Urinary bladder (tissue), 3 donors: ENCODE measurements at regions not wholly inside any gene's neighbourhood (a gene's known extent, or its start where the extent isn't known, plus 50 kb on each side); places are given as distances from the start of the nearest gene placed in this dataset.
"Not testable (repeated sequence)": the region's sequence is repeated elsewhere in the genome, so short reads cannot be mapped to it uniquely, and the experiment has no call there.

Experiments
- DNase-seq: peaks from one replicate; pipeline ENCODE4 v3.0.0-alpha.2; 2015; ENCODE audit errors: extremely low spot score
- H3K27ac ChIP-seq: one replicate; pipeline ENCODE4 v1.5.1; 2013; ENCODE audit warnings: low read depth, mild to moderate bottlenecking, moderate library complexity
- H3K36me3 ChIP-seq: one replicate; pipeline ENCODE4 v1.6.1; 2013; ENCODE audit warnings: mild to moderate bottlenecking, moderate library complexity; ENCODE audit not compliant: insufficient read depth
- H3K4me1 ChIP-seq: one replicate; pipeline ENCODE4 v1.6.1; 2013; ENCODE audit warnings: mild to moderate bottlenecking, moderate library complexity; ENCODE audit not compliant: insufficient read depth
- H3K4me3 ChIP-seq: one replicate; pipeline ENCODE4 v1.5.1; 2013; ENCODE audit warnings: low read depth, low read length
- WGBS: extraction: QIAGEN DNeasy Blood & Tissue Kit; methylation state at CpG from one replicate; pipeline ENCODE4 v1.1.7; 2013; 5-methylcytosine and 5-hydroxymethylcytosine counted together
- donor health status: healthy with polysubstance abuse.
- donor health status: healthy.

- DNase-seq, result no peak
- H3K36me3 ChIP-seq, result no peaks in the 10 kb centered on the region
- WGBS, result 48% methylated on average over 1 of the region's 1 CpG
Observed at GRCh38 chr13:103640606-103641005, 574.4 kb upstream of the SLC10A2 start.

GRCh38 chr13:103639326-103639725, 573.1 kb upstream of the SLC10A2 start:
- Histone ChIP-seq H3K4me1 (no peaks in the 10 kb centered on the region), H3K4me3 (no peak overlapping the region), H3K27ac (no peak overlapping the region), H3K36me3 (no peaks in the 10 kb centered on the region)
- 24% methylated on average over 3 of the region's 3 CpGs for WGBS
- no peak for DNase-seq

More at GRCh38 chr13:103640606-103641005, 574.4 kb upstream of the SLC10A2 start:
- H3K27ac ChIP-seq, result no peak overlapping the region
- H3K4me1 ChIP-seq, result no peaks in the 10 kb centered on the region
- no peak overlapping the region for H3K4me3 ChIP-seq

DNA sequence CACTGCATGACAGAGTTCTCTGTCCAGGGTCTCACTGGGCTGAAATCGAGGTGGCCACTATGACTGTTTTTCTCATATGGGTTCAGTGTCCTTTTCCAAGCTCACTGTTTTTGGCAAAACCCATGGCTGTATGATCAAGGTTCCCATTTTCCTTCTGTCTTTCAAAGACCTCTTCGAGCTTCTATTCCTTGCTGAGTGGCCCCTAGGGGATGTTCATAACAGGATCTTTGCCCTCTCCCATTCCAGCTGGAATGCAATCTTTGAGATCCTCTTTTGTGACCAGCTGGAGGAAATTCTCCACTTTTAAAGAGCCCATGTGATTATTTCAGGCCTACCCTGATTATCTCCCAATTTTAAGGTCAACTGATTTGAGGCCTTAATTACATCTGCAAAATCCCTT, 572.5 kb upstream of the SLC10A2 start:
- H3K4me1 ChIP-seq, result no peaks in the 10 kb centered on the region
- DNase-seq, result no peak
- no peak overlapping the region for H3K4me3 ChIP-seq
- WGBS, result 59% methylated on average over 2 of the region's 2 CpGs
- no peaks in the 10 kb centered on the region for H3K36me3 ChIP-seq
- H3K27ac ChIP-seq, result no peak overlapping the region

DNA sequence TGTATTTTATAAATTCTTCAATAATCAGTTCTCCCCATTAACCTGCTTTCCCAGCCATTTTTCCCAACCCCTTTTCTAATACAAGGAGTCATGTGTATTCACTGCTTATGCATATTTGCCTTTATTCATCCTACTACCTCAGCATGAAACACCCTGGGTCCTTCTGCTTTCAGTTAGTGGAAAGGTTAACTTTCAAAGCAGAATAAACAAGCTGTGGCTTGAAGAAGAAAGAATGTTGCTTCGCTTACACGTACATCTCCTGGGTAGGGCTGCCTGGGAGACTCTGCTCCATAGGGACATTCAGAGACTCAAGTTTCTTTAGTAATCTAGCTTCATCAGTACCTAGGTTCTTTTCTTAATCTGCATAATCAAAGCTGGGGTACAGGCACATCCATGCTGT, 567.8 kb upstream of the SLC10A2 start:
- Histone ChIP-seq H3K4me3 (no peak overlapping the region), H3K4me1 (no peaks in the 10 kb centered on the region), H3K36me3 (no peaks in the 10 kb centered on the region), H3K27ac (no peak overlapping the region)
- WGBS, result 78% methylated on average over 2 of the region's 2 CpGs
- no peak for DNase-seq

- Histone ChIP-seq H3K27ac (no peak overlapping the region), H3K4me3 (no peak overlapping the region), H3K36me3 (no peaks in the 10 kb centered on the region), H3K4me1 (no peaks in the 10 kb centered on the region)
- 80% methylated on average over 5 of the region's 5 CpGs for WGBS
- no peak for DNase-seq
Observed at GRCh38 chr13:103625194-103625593, 559.0 kb upstream of the SLC10A2 start.

GRCh38 chr13:103618151-103618550, 551.9 kb upstream of the SLC10A2 start:
- Histone ChIP-seq H3K36me3 (no peaks in the 10 kb centered on the region), H3K4me1 (no peaks in the 10 kb centered on the region), H3K4me3 (no peak overlapping the region), H3K27ac (no peak overlapping the region)
- WGBS, result 97% methylated on average over 1 of the region's 1 CpG
- DNase-seq, result no peak

GRCh38 chr13:103615771-103616170, 549.6 kb upstream of the SLC10A2 start:
- DNase-seq, result no peak
- 93% methylated on average over 4 of the region's 4 CpGs for WGBS
- no peaks in the 10 kb centered on the region for H3K4me1 ChIP-seq

DNA sequence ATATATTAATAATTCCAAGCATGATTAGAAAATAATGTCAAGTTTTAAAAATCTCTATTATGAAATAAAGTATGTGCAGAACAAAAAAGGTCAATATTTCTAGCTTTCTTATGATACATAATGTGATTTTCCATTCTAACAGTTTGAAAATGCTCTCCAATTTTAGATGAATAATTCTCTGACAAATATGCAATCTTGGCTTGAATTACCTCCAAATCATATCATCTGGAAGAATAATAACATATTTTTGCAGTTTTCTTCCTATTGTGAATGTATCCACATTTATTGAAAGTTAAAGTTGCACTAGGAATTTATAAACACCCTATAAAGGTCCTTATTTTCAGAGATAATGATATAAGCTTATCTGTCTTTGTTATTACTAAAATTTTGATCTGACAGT, 548.5 kb upstream of the SLC10A2 start:
- no peak overlapping the region for H3K4me3 ChIP-seq
- H3K36me3 ChIP-seq, result no peaks in the 10 kb centered on the region
- H3K27ac ChIP-seq, result no peak overlapping the region
- no peak for DNase-seq
- H3K4me1 ChIP-seq, result no peaks in the 10 kb centered on the region

More at GRCh38 chr13:103615771-103616170, 549.6 kb upstream of the SLC10A2 start:
- no peaks in the 10 kb centered on the region for H3K36me3 ChIP-seq
- H3K27ac ChIP-seq, result no peak overlapping the region
- H3K4me3 ChIP-seq, result no peak overlapping the region

DNA sequence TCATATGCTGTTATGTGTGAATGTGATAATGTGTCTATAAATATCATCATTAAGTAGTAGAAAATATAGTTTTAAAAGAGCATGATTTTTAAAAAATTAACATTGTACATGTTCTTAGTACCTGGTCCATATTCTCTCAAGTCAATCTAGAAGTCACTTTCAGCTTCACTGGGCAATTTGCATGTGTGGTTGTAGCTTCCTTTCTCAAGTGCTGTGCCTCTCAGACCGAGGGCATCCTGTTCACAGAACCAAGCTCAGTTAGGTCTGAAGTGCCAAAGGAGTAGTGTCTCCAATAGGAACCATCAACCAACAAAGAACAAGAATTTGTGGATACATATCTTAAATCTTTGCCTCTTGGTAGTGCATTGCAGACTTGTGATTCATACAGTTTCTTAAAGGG, 541.8 kb upstream of the SLC10A2 start:
- 79% methylated on average over 1 of the region's 1 CpG for WGBS
- Histone ChIP-seq H3K36me3 (no peaks in the 10 kb centered on the region), H3K27ac (no peak overlapping the region), H3K4me1 (no peaks in the 10 kb centered on the region), H3K4me3 (no peak overlapping the region)
- DNase-seq, result no peak

DNA sequence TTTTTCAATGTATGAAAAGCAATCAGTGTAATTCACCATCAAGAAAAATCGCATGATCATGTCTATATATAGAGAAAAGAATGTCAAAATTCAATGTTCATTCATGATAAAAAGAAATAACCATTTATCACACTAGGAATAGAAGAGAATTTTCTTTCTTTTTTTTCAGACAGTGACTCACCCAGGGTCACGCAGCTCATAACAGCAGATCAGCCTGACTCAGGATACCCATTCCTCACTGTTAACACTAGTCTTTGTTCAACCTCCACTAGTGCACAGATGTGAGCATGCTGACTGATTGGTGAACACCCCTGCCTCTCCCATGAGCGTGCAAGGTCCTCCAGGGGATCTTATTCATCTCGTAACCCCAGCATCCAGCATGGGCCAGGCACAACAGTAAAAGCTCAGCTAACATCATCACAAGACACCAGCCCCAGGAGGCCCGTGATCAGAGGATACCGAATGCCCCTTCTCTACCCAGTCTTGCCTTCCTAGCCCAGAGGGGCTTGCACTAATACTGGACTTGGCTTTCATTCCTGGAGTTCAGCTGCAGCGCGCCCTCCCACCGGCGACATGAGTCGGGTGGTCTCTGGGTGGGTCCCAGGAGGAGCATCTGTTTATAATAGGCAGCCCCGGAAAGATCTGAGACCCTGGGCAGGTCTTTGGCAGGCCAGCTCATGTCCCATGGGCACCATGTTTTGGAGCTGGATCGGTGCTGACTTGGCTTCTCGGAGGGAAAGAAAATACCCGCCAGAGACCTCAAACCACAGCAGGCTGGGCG, 539.5 kb upstream of the SLC10A2 start:
- no peak for DNase-seq
- 90% methylated on average over 16 of the region's 16 CpGs for WGBS
- Histone ChIP-seq H3K4me3 (no peak overlapping the region), H3K4me1 (no peaks in the 10 kb centered on the region), H3K27ac (no peak overlapping the region), H3K36me3 (no peaks in the 10 kb centered on the region)

DNA sequence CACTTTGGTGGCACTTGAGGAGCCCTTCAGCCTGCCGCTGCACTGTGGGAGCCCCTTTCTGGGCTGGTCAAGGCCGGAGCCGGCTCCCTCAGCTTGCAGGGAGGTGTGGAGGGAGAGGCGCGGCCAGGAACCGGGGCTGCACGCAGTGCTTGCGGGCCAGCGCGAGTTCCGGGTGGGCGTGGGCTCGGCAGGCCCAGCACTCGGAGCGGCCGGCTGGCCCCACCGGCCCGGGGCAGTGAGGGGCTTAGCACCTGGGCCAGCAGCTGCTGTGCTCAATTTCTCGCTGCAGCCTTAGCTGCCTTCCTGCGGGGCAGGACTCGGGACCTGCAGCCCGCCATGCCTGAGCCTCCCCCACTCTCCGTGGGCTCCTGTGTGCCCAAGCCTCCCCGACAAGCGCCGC, 533.7 kb upstream of the SLC10A2 start:
- not testable (repeated sequence) for H3K27ac ChIP-seq, H3K4me1 ChIP-seq, H3K4me3 ChIP-seq, H3K36me3 ChIP-seq, DNase-seq
- 96% methylated on average over 26 of the region's 26 CpGs for WGBS

GRCh38 chr13:103598671-103599070, 532.5 kb upstream of the SLC10A2 start:
- Histone ChIP-seq H3K4me1 (no peaks in the 10 kb centered on the region), H3K36me3 (no peaks in the 10 kb centered on the region), H3K4me3 (no peak overlapping the region), H3K27ac (no peak overlapping the region)
- no peak for DNase-seq

DNA sequence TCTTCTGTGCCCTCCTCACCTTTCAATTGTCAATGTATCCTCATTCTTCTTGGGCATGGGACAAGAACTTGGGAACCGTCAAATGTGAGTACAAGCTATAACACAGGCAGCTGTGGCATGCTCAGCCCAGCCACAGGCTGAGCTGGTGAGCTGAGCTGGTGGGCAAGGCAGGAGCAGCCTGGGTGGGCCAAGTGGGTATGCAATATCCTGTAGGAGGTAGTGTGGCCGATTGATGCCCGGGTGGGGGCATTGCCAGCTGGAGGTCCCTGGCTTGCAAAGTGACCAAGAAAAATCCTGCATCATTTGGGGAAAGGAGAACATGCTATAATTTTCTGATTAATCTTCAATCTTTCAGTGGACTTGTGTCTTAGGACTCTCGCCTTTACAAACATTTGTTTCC, 507.2 kb upstream of the SLC10A2 start:
- Histone ChIP-seq H3K4me3 (no peak overlapping the region), H3K4me1 (no peaks in the 10 kb centered on the region), H3K27ac (no peak overlapping the region), H3K36me3 (no peaks in the 10 kb centered on the region)
- 93% methylated on average over 4 of the region's 4 CpGs for WGBS
- no peak for DNase-seq

DNA sequence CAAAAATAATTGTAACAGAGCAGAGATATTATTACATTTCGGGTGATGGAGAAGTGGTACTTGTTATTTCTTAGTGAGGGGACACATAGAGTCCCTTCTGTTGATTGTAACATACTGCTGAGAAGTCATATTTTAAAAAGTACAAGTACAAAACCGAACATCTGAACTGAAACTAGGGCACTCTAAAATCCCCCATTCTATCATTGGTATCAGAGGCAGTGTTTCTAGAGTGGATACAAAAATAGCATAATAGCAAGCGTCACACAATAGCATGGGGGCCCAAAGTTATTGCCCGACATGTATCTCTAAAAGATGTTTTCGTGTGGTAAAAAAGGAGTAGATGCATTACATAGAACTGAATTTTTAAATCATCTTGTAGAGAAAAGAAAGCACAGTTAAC, 502.1 kb upstream of the SLC10A2 start:
- Histone ChIP-seq H3K27ac (no peak overlapping the region), H3K4me1 (no peaks in the 10 kb centered on the region), H3K36me3 (no peaks in the 10 kb centered on the region), H3K4me3 (no peak overlapping the region)
- WGBS, result 82% methylated on average over 5 of the region's 5 CpGs
- no peak for DNase-seq

GRCh38 chr13:103557878-103558277, 491.7 kb upstream of the SLC10A2 start:
- Histone ChIP-seq H3K4me1 (no peaks in the 10 kb centered on the region), H3K36me3 (no peaks in the 10 kb centered on the region), H3K27ac (no peak overlapping the region), H3K4me3 (no peak overlapping the region)
- 80% methylated on average over 2 of the region's 2 CpGs for WGBS
- no peak for DNase-seq
